ENCODE measurements at regions not wholly inside any gene's neighbourhood (a gene's known extent, or its start where the extent isn't known, plus 50 kb on each side); places are given as distances from the start of the nearest gene placed in this dataset.
A peak's percentile ranks its signal among the peaks of the same experiment; 100 is the strongest.

DNA sequence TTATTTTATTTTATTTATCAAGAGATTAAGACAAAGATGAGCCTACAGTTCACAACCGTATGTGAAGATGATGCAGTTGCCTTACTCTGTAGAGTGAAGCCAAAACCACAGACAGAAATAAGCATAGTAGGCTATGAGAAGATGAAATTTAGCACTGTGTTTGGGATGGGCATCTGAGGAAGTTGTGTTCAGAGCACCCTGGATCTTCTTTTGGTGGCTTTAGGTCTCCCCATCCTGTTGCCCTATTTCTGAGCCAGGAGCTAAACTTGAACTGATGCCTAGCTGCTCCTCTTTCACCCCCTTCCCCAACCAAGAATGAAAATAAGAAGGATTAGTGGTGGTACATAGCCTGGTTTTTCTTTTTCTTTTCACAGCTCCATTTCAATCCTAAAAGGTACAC is 328.1 kb upstream of the TBL1XR1 start:
- Histone ChIP-seq H3K36me3 (no peaks in the 10 kb centered on the region), H3K9me3 (no peaks in the 10 kb centered on the region), H3K27ac (no peak overlapping the region), H3K27me3 (no peaks in the 10 kb centered on the region), H3K4me3 (no peak overlapping the region), H3K4me1 (peaks cover 17 to 44% of the 10 kb centered on the region in 2 donors)
- TF ChIP-seq POLR2A (IDR thresholded peaks at IDR 0.05): no peak
- TF ChIP-seq, protein P1, sequence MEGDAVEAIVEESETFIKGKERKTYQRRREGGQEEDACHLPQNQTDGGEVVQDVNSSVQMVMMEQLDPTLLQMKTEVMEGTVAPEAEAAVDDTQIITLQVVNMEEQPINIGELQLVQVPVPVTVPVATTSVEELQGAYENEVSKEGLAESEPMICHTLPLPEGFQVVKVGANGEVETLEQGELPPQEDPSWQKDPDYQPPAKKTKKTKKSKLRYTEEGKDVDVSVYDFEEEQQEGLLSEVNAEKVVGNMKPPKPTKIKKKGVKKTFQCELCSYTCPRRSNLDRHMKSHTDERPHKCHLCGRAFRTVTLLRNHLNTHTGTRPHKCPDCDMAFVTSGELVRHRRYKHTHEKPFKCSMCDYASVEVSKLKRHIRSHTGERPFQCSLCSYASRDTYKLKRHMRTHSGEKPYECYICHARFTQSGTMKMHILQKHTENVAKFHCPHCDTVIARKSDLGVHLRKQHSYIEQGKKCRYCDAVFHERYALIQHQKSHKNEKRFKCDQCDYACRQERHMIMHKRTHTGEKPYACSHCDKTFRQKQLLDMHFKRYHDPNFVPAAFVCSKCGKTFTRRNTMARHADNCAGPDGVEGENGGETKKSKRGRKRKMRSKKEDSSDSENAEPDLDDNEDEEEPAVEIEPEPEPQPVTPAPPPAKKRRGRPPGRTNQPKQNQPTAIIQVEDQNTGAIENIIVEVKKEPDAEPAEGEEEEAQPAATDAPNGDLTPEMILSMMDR (IDR thresholded peaks at IDR 0.05 in 4 of 5, conservative IDR thresholded peaks at IDR 0.05 in 1 of 5): no peak
- in situ Hi-C loops (cut with MboI; ENCODE audit: low sequenced_read_pairs in 4 of 4): no loop called here
- intact Hi-C loops (cut with DNase I; ENCODE audit: low total_unique reads): loop anchor here (5.0 kb wide), 1 partner anchor 72 kb away; no protein-coding TSS in a partner anchor
- ATAC-seq: no peak
- no peak for DNase-seq

DNA sequence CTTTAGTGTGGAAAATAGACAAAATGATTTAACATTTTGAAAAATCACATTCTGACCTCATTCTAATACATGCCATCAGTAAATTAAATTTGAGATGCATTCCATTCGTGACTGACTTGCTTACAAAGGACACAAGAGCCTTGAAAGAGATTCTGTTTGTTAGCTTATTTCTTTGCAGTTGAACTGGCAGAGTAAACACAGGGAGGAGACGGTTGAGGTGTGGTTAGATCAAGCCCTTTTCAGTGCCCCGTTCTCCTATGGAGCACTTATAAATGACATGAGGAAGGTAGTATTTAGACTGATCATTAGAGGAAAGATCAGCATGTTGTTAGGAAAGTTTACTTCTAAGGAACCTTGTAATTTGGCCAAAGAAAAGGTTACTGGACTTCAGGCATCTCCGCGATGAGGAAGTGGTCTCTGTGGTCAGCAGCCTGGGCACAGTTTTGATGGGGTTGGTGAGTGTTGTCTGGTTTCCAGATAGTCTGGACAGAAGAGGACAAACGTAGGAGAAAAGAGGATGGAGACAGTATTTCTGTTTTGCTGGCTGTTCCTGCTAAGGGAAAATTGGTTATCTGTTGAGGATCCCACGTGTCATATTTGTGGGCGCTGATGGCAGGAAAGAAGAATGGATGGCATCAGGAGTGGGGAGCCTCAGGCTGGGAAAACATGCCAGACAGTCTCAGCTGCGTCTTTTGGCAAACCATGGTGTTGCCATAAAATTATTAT is 328.9 kb upstream of the TBL1XR1 start:
- H3K4me3 ChIP-seq: no peak overlapping the region
- TF ChIP-seq, protein P1 (IDR thresholded peaks at IDR 0.05 in 4 of 5, conservative IDR thresholded peaks at IDR 0.05 in 1 of 5): no peak
- no peak for TF ChIP-seq POLR2A (IDR thresholded peaks at IDR 0.05)
- no peaks in the 10 kb centered on the region for H3K27me3 ChIP-seq
- DNase-seq (no peak), ATAC-seq (peak in 1 of 2 donors; percentile 12)
- intact Hi-C loops (cut with DNase I; ENCODE audit: low total_unique reads) (loop anchor here (5.0 kb wide), 1 partner anchor 71 kb away; no protein-coding TSS in a partner anchor), in situ Hi-C loops (cut with MboI; ENCODE audit: low sequenced_read_pairs in 4 of 4) (no loop called here)
- no peak overlapping the region for H3K27ac ChIP-seq
- H3K4me1 ChIP-seq: peaks cover 17 to 51% of the 10 kb centered on the region in 2 donors
- H3K36me3 ChIP-seq: no peaks in the 10 kb centered on the region
- no peaks in the 10 kb centered on the region for H3K9me3 ChIP-seq

DNA sequence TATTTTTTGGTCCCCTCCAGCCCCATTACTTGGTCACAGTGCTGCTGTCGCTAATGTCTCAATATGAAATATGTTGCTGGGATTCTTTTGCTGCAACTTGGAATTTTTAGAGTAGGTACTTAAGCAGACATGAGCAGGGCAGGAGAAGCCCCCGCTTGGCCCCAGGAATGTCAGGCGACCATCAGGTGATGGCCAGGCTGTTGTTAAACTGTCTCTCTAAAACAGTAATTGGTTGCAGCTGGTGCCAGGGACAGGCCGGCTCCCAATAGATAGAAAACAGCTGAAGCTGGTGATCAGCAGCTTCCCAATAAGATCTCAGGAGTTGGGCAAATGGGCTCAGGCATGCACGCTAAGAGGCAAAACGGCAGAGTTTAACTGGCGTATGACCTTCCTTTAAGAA is 329.9 kb upstream of the TBL1XR1 start:
- DNase-seq (no peak), ATAC-seq (no peak)
- no peak for TF ChIP-seq POLR2A (IDR thresholded peaks at IDR 0.05)
- TF ChIP-seq, protein P1 (IDR thresholded peaks at IDR 0.05 in 4 of 5, conservative IDR thresholded peaks at IDR 0.05 in 1 of 5): no peak
- Histone ChIP-seq H3K27ac (no peak overlapping the region), H3K4me1 (peaks cover 17 to 52% of the 10 kb centered on the region in 2 donors), H3K9me3 (no peaks in the 10 kb centered on the region), H3K27me3 (no peaks in the 10 kb centered on the region), H3K4me3 (no peak overlapping the region), H3K36me3 (no peaks in the 10 kb centered on the region)
- in situ Hi-C loops (cut with MboI; ENCODE audit: low sequenced_read_pairs in 4 of 4) (no loop called here), intact Hi-C loops (cut with DNase I; ENCODE audit: low total_unique reads) (loop anchor here (5.0 kb wide), 1 partner anchor 70 kb away; no protein-coding TSS in a partner anchor)

DNA sequence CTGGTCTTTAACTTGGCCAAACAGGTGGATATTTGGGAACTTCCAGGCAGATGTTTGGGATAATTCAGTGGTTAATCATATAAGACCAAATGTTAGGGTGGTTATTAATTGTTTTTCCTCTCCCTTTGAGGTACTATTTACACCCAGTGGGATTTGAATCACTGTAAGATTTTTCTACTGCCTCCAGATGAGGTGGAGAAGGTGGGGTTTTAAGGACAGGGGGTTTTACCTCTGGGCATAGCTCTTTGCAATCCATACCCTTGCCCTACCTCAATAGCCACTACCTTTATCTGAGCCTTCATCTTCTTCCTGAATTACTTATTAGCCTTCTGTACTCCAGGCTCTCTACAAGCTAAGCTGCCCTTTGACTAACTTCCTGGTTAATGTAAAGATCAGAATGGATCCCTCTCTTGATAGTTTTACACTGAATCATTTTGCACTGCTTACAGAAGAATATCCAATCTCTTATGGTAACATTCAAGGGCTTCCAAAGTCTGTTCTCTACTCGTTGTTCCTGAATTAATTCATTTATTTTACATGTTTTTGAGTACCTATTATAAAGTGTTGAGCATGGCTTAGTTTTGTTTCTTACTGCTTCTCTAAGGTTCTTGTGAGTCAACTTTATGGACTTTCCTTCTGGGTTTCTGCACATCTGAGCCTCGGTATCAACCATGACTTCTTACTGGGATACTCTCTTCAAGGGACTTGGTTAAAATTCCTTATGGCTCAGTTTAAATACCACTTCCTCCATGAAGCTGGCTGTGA is 331.2 kb upstream of the TBL1XR1 start:
- H3K4me3 ChIP-seq: no peak overlapping the region
- no peak for TF ChIP-seq POLR2A (IDR thresholded peaks at IDR 0.05)
- TF ChIP-seq, protein P1 (IDR thresholded peaks at IDR 0.05 in 4 of 5, conservative IDR thresholded peaks at IDR 0.05 in 1 of 5): no peak
- H3K27ac ChIP-seq: no peak overlapping the region
- DNase-seq (no peak), ATAC-seq (no peak)
- H3K4me1 ChIP-seq: peaks cover 9 to 42% of the 10 kb centered on the region in 2 donors
- H3K27me3 ChIP-seq: no peaks in the 10 kb centered on the region
- intact Hi-C loops (cut with DNase I; ENCODE audit: low total_unique reads) (loop anchor here (5.0 kb wide), 1 partner anchor 69 kb away; no protein-coding TSS in a partner anchor), in situ Hi-C loops (cut with MboI; ENCODE audit: low sequenced_read_pairs in 4 of 4) (no loop called here)
- H3K36me3 ChIP-seq: no peaks in the 10 kb centered on the region
- no peaks in the 10 kb centered on the region for H3K9me3 ChIP-seq
